Activated T-cell treated with anti-CD3 and anti-CD28 coated beads, Interleukin-2, amount 50 U/mL, for 24 hours (primary cell): ENCODE measurements at regions not wholly inside any gene's neighbourhood (a gene's known extent, or its start where the extent isn't known, plus 50 kb on each side); places are given as distances from the start of the nearest gene placed in this dataset.

Experiments used
- DNase-seq: peaks from one replicate; pipeline ENCODE4 v3.0.0-alpha.2; 2020
- H3K27ac Mint-ChIP-seq: 2 replicates; pipeline ENCODE4 v1.8.0; 2020; ENCODE audit warnings: mild to moderate bottlenecking, mixed read lengths
- H3K27me3 Mint-ChIP-seq: 2 replicates; pipeline ENCODE4 v1.8.0; 2020; ENCODE audit warnings: mixed read lengths
- H3K36me3 Mint-ChIP-seq: 2 replicates; pipeline ENCODE4 v1.8.0; 2020; ENCODE audit warnings: low read depth, mixed read lengths
- H3K4me1 Mint-ChIP-seq: 2 replicates; pipeline ENCODE4 v1.8.0; 2020; ENCODE audit warnings: low read depth, mixed read lengths
- H3K4me3 Mint-ChIP-seq: 2 replicates; pipeline ENCODE4 v1.8.0; 2020; ENCODE audit warnings: mild to moderate bottlenecking, moderate library complexity, mixed read lengths
- H3K9me3 Mint-ChIP-seq: 2 replicates; pipeline ENCODE4 v1.8.0; 2020; ENCODE audit warnings: mixed read lengths

- Mint-ChIP-seq H3K36me3 (no peaks in the 10 kb centered on the region), H3K9me3 (peaks cover 18% of the 10 kb centered on the region), H3K27me3 (peaks cover 14% of the 10 kb centered on the region), H3K4me1 (no peaks in the 10 kb centered on the region), H3K4me3 (no peak overlapping the region), H3K27ac (no peak overlapping the region)
- no peak for DNase-seq
Measured at GRCh38 chr19:30626626-30626966, 254.4 kb downstream of the ZNF536 start.

GRCh38 chr19:30625947-30626625 is 253.9 kb downstream of the ZNF536 start:
- Mint-ChIP-seq H3K27me3 (peaks cover 14% of the 10 kb centered on the region), H3K4me3 (no peak overlapping the region), H3K36me3 (no peaks in the 10 kb centered on the region), H3K9me3 (peaks cover 18% of the 10 kb centered on the region), H3K27ac (no peak overlapping the region), H3K4me1 (no peaks in the 10 kb centered on the region)
- no peak for DNase-seq

DNA sequence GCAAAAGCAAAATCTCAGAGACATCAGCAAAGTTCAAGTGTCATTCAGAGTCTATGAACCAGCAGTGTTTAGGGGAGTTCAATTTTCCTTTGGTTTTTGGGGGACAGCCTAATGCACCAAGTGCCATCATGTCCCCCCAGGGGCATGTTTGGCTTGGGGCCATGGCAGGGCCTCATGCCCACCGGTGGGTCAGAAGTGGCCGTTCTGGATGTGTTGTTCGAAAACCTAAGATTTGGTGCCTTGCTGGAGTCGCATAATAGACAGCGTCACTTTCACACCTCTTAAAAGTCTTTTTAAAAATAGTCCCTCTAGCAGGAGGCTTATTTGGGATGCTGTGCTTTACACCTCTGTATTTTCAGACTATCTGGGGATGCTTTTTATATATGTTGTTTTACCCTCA is 250.1 kb downstream of the ZNF536 start:
- Mint-ChIP-seq H3K36me3 (no peaks in the 10 kb centered on the region), H3K27me3 (peaks cover 22% of the 10 kb centered on the region), H3K4me1 (no peaks in the 10 kb centered on the region), H3K4me3 (no peak overlapping the region), H3K9me3 (peaks cover 18% of the 10 kb centered on the region), H3K27ac (no peak overlapping the region)
- DNase-seq: no peak

- Mint-ChIP-seq H3K4me3 (no peak overlapping the region), H3K9me3 (peaks cover 18% of the 10 kb centered on the region), H3K36me3 (no peaks in the 10 kb centered on the region), H3K27me3 (peaks cover 22% of the 10 kb centered on the region), H3K27ac (no peak overlapping the region), H3K4me1 (no peaks in the 10 kb centered on the region)
- no peak for DNase-seq
Measured at GRCh38 chr19:30621326-30621920, 249.2 kb downstream of the ZNF536 start.

- Mint-ChIP-seq H3K27ac (no peak overlapping the region), H3K36me3 (no peaks in the 10 kb centered on the region)
Measured at GRCh38 chr19:30620354-30620753, 248.2 kb downstream of the ZNF536 start.

GRCh38 chr19:30609656-30610270 is 237.6 kb downstream of the ZNF536 start:
- Mint-ChIP-seq H3K4me1 (no peaks in the 10 kb centered on the region), H3K4me3 (no peak overlapping the region), H3K27me3 (peaks cover 6% of the 10 kb centered on the region), H3K36me3 (no peaks in the 10 kb centered on the region), H3K9me3 (no peaks in the 10 kb centered on the region), H3K27ac (no peak overlapping the region)
- DNase-seq: no peak

More at GRCh38 chr19:30620354-30620753, 248.2 kb downstream of the ZNF536 start:
- Mint-ChIP-seq H3K27me3 (peaks cover 22% of the 10 kb centered on the region), H3K9me3 (peaks cover 18% of the 10 kb centered on the region), H3K4me3 (no peak overlapping the region), H3K4me1 (no peaks in the 10 kb centered on the region)
- DNase-seq: no peak

GRCh38 chr19:30608471-30608870 is 236.3 kb downstream of the ZNF536 start:
- Mint-ChIP-seq H3K27ac (no peak overlapping the region), H3K36me3 (no peaks in the 10 kb centered on the region), H3K27me3 (peaks cover 6% of the 10 kb centered on the region), H3K4me3 (no peak overlapping the region), H3K9me3 (no peaks in the 10 kb centered on the region), H3K4me1 (no peaks in the 10 kb centered on the region)
- DNase-seq: no peak
